Endodermal cell (in vitro differentiated cells): ENCODE measurements at regions not wholly inside any gene's neighbourhood (a gene's known extent, or its start where the extent isn't known, plus 50 kb on each side); places are given as distances from the start of the nearest gene placed in this dataset.

Source experiments
- DNase-seq: peaks from one replicate; pipeline ENCODE4 v3.0.0-alpha.2; 2017
- H3K27ac ChIP-seq: 2 replicates; pipeline ENCODE4 v1.5.1; 2013; ENCODE audit warnings: mild to moderate bottlenecking, low read depth, low read length, moderate library complexity
- H3K27me3 ChIP-seq: 2 replicates; pipeline ENCODE4 v1.6.1; 2013; ENCODE audit warnings: mild to moderate bottlenecking, low read length, moderate library complexity; ENCODE audit not compliant: insufficient read depth, control insufficient read depth, poor library complexity, severe bottlenecking
- H3K36me3 ChIP-seq: 2 replicates; pipeline ENCODE4 v1.7.0; 2013; ENCODE audit warnings: mild to moderate bottlenecking, low read length, moderate library complexity; ENCODE audit not compliant: control insufficient read depth, insufficient read depth
- H3K4me1 ChIP-seq: one replicate; pipeline ENCODE4 v1.7.0; 2013; ENCODE audit warnings: low read length; ENCODE audit not compliant: control insufficient read depth, insufficient read depth
- H3K4me3 ChIP-seq: 2 replicates; pipeline ENCODE4 v1.5.1; 2013; ENCODE audit warnings: mild to moderate bottlenecking, low read length, moderate library complexity
- H3K9ac ChIP-seq: 2 replicates; pipeline ENCODE4 v1.6.1; 2013; ENCODE audit warnings: mild to moderate bottlenecking, low read length, moderate library complexity; ENCODE audit not compliant: poor library complexity, severe bottlenecking; ENCODE audit errors: extremely low read depth
- H3K9me3 ChIP-seq: 2 replicates; pipeline ENCODE4 v1.6.1; 2013; ENCODE audit warnings: mild to moderate bottlenecking, low read length, moderate library complexity; ENCODE audit not compliant: control insufficient read depth
- H3K27ac Mint-ChIP-seq: 2 replicates; pipeline ENCODE4 v1.8.0; 2020; ENCODE audit warnings: mixed read lengths
- H3K27me3 Mint-ChIP-seq: 2 replicates; pipeline ENCODE4 v1.8.0; 2021; ENCODE audit warnings: mild to moderate bottlenecking, mixed read lengths; ENCODE audit not compliant: insufficient read depth
- H3K36me3 Mint-ChIP-seq: 2 replicates; pipeline ENCODE4 v1.8.0; 2020; ENCODE audit warnings: low read depth, mixed read lengths
- H3K4me1 Mint-ChIP-seq: 2 replicates; pipeline ENCODE4 v1.8.0; 2020; ENCODE audit warnings: mixed read lengths
- H3K4me3 Mint-ChIP-seq: 2 replicates; pipeline ENCODE4 v1.8.0; 2020; ENCODE audit warnings: mild to moderate bottlenecking, moderate library complexity, mixed read lengths
- H3K9me3 Mint-ChIP-seq: 2 replicates; pipeline ENCODE4 v1.8.0; 2020; ENCODE audit warnings: mild to moderate bottlenecking, mixed read lengths
- CTCF ChIP-seq: fragments of 200-600 bp; sonication (generic); conservative IDR thresholded peaks from 2 replicates; pipeline ENCODE4 v1.5.0; 2021; ENCODE audit warnings: antibody characterized with exemption, mild to moderate bottlenecking
- WGBS, 2 experiments: methylation state at CpG; one replicate each; pipeline versions ENCODE4 v1.1.5 to v1.1.7; 2013; ENCODE audit warnings: missing lambda C conversion rate in 2 of 2, mixed read lengths in 1 of 2; ENCODE audit not compliant: insufficient coverage in 1 of 2, insufficient read length in 1 of 2; 5-methylcytosine and 5-hydroxymethylcytosine counted together

GRCh38 chr1:78279051-78279450, 211.7 kb upstream of the PTGFR start:
- Histone ChIP-seq H3K4me3 (no peak overlapping the region), H3K27me3 (peaks cover 11% of the 10 kb centered on the region), H3K27ac (no peak overlapping the region), H3K36me3 (no peaks in the 10 kb centered on the region), H3K9ac (no peak overlapping the region), H3K4me1 (no peaks in the 10 kb centered on the region), H3K9me3 (no peaks in the 10 kb centered on the region)
- Mint-ChIP-seq H3K4me3 (no peak overlapping the region), H3K9me3 (peaks cover 3% of the 10 kb centered on the region), H3K27ac (no peak overlapping the region), H3K36me3 (no peaks in the 10 kb centered on the region), H3K27me3 (peaks cover 46% of the 10 kb centered on the region), H3K4me1 (peaks cover 16% of the 10 kb centered on the region)
- 92 to 99% methylated on average over 2 of the region's 2 CpGs for WGBS, 2 experiments
- DNase-seq: no peak
- TF ChIP-seq CTCF: no peak

GRCh38 chr1:78280626-78281025, 210.1 kb upstream of the PTGFR start:
- Histone ChIP-seq H3K27ac (no peak overlapping the region), H3K4me1 (no peaks in the 10 kb centered on the region), H3K9me3 (no peaks in the 10 kb centered on the region), H3K27me3 (no peaks in the 10 kb centered on the region), H3K4me3 (no peak overlapping the region), H3K36me3 (no peaks in the 10 kb centered on the region), H3K9ac (no peak overlapping the region)
- WGBS, 2 experiments: 82 to 85% methylated on average over 1 to 2 of the region's 2 CpGs
- TF ChIP-seq CTCF: no peak
- Mint-ChIP-seq H3K4me3 (no peak overlapping the region), H3K27me3 (peaks cover 40% of the 10 kb centered on the region), H3K36me3 (no peaks in the 10 kb centered on the region), H3K9me3 (peaks cover 3% of the 10 kb centered on the region), H3K4me1 (peaks cover 16% of the 10 kb centered on the region), H3K27ac (no peak overlapping the region)
- no peak for DNase-seq

- Histone ChIP-seq H3K27ac (no peak overlapping the region), H3K4me1 (no peaks in the 10 kb centered on the region), H3K9ac (no peak overlapping the region), H3K36me3 (no peaks in the 10 kb centered on the region), H3K27me3 (no peaks in the 10 kb centered on the region), H3K9me3 (no peaks in the 10 kb centered on the region), H3K4me3 (no peak overlapping the region)
- 94 to 100% methylated on average over 1 of the region's 1 CpG for WGBS, 2 experiments
- Mint-ChIP-seq H3K27me3 (peaks cover 37% of the 10 kb centered on the region), H3K4me1 (peaks cover 16% of the 10 kb centered on the region), H3K36me3 (no peaks in the 10 kb centered on the region), H3K4me3 (no peak overlapping the region), H3K27ac (no peak overlapping the region), H3K9me3 (peaks cover 3% of the 10 kb centered on the region)
- TF ChIP-seq CTCF: no peak
- no peak for DNase-seq
Measured at GRCh38 chr1:78281580-78281979, 209.2 kb upstream of the PTGFR start.
